Esophagus muscularis mucosa (tissue), 3 donors: ENCODE measurements at regions not wholly inside any gene's neighbourhood (a gene's known extent, or its start where the extent isn't known, plus 50 kb on each side); places are given as distances from the start of the nearest gene placed in this dataset.

Experiments
- CTCF ChIP-seq, 3 experiments: fragments of 200-600 bp in 2 of 3; fragments of 450-650 bp in 1 of 3; sonication (generic) in 2 of 3; IDR thresholded peaks; one replicate each; pipeline ENCODE4 v1.5.1; 2017 to 2019; ENCODE audit warnings: antibody characterized with exemption in 3 of 3, mild to moderate bottlenecking in 2 of 3, moderate library complexity in 1 of 3
- EP300 ChIP-seq: sonication (generic); formaldehyde crosslinking; IDR thresholded peaks from one replicate; pipeline ENCODE4 v1.6.1; 2017; ENCODE audit warnings: antibody characterized with exemption

- TF ChIP-seq CTCF (IDR thresholded peaks at IDR 0.05) (no peak), EP300 (no peak)
Observed at GRCh38 chr5:62084391-62084790, 221.6 kb upstream of the KIF2A start.
